ENCODE measurements at regions not wholly inside any gene's neighbourhood (a gene's known extent, or its start where the extent isn't known, plus 50 kb on each side); places are given as distances from the start of the nearest gene placed in this dataset.

DNA sequence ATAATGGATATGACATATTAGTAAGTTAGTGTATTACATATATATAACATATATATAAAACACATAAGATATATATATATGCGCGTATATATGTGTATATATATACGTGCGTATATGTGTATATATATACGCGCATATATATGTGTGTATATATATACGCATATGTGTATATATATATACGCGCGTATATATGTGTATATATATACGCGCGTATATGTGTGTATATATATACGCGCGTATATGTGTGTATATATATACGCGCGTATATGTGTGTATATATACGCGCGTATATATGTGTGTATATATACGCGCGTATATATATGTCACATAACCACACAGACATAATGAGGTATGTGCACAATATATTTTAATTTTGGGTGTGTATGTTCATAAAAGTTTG is 327.8 kb downstream of the MEIS1 start:
- no peak overlapping the region for H3K4me3 ChIP-seq (ENCODE audit: low read depth, low read length)
- no peak for TF ChIP-seq CTCF (IDR thresholded peaks at IDR 0.05; ENCODE audit: control insufficient read depth, extremely low read depth, insufficient read depth)
- no peak for DNase-seq (ENCODE audit: low read depth)

GRCh38 chr2:66766582-66766981 is 331.7 kb downstream of the MEIS1 start:
- no peak for TF ChIP-seq CTCF (IDR thresholded peaks at IDR 0.05; ENCODE audit: control insufficient read depth, extremely low read depth, insufficient read depth)
- no peak overlapping the region for H3K4me3 ChIP-seq (ENCODE audit: low read depth, low read length)
- no peak for DNase-seq (ENCODE audit: low read depth)

GRCh38 chr2:66771359-66771976 is 336.5 kb downstream of the MEIS1 start:
- no peak for DNase-seq (ENCODE audit: low read depth)
- no peak overlapping the region for H3K4me3 ChIP-seq (ENCODE audit: low read depth, low read length)
- no peak for TF ChIP-seq CTCF (IDR thresholded peaks at IDR 0.05; ENCODE audit: control insufficient read depth, extremely low read depth, insufficient read depth)

GRCh38 chr2:66772618-66773017 is 337.7 kb downstream of the MEIS1 start:
- TF ChIP-seq CTCF (IDR thresholded peaks at IDR 0.05; ENCODE audit: control insufficient read depth, extremely low read depth, insufficient read depth), result peak; percentile 4; the same call in 1 of the 2 replicates
- no peak overlapping the region for H3K4me3 ChIP-seq (ENCODE audit: low read depth, low read length)
- DNase-seq (ENCODE audit: low read depth), result no peak

DNA sequence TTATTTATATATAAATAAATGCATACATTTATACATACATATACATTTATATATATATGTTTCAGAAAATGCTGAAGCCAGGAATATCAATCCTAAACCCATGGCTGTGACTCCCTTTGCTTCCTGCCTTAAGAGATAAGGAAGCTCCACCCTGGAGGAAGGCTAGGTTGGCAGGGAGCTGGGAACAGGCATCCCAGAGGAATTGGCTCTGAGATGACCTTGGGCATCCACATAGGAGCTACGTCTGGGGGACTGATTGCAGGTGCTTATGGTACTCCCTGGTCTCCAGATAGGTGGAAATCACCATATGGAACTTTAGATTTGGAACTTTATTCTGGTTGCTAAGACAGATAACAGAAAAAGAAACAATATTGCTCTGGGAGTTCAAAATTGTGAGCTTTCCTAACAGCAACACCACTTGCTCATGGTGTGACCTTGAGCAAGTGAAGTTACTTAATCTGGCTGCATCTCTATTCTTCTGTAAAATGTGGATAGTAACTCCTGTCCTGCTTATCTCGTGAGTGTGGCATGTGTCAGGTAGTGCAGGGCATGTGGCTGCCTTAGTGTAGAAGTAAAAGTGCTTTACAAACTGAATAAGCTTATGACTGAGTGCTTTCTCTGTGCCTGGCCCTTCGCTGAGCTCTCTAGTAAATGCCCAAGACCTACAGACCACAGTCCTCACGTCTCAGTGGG is 341.0 kb downstream of the MEIS1 start:
- DNase-seq (ENCODE audit: low read depth), result no peak
- no peak overlapping the region for H3K4me3 ChIP-seq (ENCODE audit: low read depth, low read length)
- TF ChIP-seq CTCF (IDR thresholded peaks at IDR 0.05; ENCODE audit: control insufficient read depth, extremely low read depth, insufficient read depth), result no peak

DNA sequence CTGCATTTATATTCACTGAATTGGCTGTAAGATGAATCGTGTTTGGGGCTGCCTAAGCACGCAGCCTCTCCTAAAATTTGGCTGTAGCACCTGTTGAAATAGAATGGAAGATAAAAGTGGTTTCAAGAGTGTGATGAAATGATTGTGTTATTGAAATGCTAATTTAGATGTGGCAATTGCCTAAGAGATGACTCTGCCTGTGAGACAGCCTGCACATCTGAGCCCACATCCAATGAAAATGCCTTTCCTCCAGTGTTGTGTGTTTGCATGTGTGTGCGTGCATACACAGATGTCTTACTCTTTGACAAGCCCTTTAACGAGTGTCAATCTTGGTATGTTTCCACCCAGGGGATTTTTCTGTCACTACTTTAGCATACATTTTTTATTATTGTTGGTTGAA is 346.9 kb downstream of the MEIS1 start:
- no peak for TF ChIP-seq CTCF (IDR thresholded peaks at IDR 0.05; ENCODE audit: control insufficient read depth, extremely low read depth, insufficient read depth)
- no peak for DNase-seq (ENCODE audit: low read depth)

More for the DNA sequence above, 346.9 kb downstream of the MEIS1 start:
- H3K4me3 ChIP-seq (ENCODE audit: low read depth, low read length), result no peak overlapping the region

Data from LNCaP clone FGC (cell line).